GF-D8 (cell line): ENCODE measurements at regions not wholly inside any gene's neighbourhood (a gene's known extent, or its start where the extent isn't known, plus 50 kb on each side); places are given as distances from the start of the nearest gene placed in this dataset.
"Not testable (repeated sequence)": the region's sequence is repeated elsewhere in the genome, so short reads cannot be mapped to it uniquely, and the experiment has no call there.

Experiments used
- DNase-seq: peaks from one replicate; lab custom pipeline; 2025; lab: John Stamatoyannopoulos, UW

DNA sequence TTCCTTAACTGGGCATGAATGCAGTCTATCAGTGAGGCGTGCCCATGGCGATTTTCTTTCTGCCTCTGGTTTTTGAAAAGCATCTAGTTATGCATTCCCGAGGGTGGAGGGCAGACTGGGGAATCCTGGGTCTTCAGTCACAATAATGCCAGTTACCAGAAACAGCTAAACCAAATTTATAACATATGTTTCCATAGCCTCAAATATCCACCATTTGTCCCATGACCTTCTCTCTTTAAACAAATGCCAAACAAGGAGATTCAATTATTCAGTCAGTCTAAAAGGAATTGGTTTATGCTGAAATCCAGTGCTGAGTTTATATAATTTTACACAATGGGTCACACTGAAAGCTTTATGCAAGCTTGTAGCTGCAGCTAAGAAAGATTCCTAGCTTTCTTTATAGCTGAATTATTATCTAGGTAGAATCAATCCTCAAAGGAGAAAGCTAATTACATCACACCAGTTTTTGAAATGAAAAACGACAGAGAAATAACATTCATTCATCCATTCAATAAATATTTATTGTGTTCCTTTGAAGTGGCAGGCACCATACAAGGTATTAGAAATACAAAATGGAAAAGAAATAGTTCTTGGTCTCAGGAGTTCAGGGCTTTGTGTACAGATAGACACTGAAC is 131.3 kb upstream of the RAP1B start:
- DNase-seq, result no peak

DNA sequence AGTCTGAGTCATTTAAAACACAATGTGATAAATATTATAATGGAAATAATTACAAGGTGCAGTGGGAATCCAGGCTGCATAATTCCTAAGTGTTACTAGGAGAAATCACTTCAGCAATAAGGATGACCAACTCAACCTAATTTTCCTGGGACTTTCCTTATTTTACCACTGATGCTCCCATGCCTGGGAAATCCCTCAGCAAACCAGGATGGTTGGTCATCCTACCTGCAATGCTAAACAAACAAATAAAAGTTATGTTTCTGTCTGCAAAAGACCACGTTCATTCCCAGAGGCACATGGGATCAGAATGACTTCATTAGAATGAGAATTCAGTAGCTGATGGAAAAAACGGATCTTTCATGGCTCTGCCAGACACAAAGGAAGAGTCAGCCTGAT is 130.8 kb upstream of the RAP1B start:
- DNase-seq, result no peak

DNA sequence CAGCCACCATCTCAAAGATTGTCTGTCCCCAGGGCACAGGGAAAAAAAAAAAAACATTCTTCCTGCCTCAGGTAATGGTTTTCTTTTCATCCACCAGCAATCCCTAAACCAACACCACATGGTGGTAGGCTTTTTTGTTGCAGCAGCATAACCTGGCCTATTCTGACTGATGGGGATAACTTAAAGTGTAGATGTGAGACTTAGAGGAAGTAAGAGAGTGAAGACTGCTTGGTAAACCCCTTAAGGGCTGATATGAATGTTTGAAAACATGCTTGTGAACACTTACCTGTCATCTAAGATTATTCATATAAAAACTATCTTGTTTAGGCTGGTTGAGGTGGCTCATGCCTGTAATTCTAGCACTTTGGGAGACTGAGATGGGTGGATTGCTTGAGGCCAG is 130.2 kb upstream of the RAP1B start:
- DNase-seq, result no peak

DNA sequence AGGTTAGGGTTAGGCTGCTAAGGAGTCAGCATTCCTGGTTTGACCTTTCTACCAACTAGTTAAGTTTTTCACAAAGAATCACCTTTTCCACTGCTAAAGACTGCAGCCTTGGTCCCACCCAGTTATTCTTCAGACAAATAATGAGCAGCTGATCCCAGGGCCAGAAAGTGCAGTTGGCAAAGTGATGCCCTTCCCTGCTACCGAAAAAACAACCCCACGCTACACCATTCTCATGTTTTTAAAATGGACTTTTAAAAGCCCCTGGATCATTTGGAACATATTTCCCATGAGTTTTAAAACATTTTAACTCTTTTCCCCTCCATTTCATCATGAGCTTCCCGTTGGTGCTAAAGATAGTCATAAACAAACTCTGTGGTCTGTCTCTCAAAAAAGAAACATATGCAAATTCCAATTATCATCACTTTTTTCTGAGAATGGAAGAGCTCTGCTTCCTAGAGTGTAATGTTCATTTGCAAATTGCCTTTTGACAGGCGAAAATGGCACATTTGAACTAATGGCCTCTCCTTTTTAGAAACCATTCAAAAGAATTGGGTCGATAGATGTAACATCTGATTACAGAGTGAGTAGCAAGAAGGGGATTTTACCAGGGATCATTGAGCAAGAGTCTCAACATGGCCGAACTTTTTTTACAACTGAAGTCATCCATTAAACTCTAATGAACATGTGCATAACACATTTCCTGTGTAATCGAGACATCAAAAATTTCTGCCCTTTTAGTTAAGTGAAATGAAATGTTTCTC is 129.3 kb upstream of the RAP1B start:
- no peak for DNase-seq

DNA sequence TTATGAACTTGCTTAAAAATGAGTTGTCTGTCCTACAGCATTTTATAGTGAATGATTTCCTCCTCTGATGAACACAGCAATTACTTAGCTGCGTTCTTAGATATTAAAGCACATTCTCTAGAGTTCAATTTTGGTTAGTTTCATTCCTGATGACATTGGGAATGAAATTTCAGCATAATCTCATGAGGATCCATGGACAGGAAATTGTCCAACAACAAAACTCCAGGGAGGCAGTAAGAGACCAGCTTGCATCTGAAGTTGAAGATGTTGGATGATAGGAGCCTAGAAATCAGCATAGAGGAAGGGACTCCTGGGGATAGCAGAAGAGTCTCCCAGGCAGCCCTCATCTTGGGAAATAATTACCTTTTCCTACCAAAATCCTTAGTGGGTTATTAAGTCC is 128.7 kb upstream of the RAP1B start:
- no peak for DNase-seq

DNA sequence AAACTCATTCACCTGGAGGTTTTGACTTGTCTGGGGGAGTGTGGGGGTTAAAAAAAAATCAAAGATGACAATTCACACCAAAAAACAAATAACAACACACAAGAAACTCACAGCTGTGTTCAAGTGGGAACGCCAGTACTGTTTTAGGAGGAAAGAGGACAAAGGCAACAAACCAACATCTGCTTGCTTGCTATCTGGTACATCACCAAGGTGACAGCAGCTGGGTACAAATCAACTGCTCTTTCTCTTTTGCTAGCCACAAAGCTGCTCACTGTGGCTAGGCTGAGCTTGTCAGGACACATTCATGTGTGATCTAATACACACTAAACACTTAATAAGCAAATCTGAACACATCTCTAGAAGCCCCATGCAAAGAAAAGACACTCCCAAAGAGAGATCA is 128.0 kb upstream of the RAP1B start:
- no peak for DNase-seq

DNA sequence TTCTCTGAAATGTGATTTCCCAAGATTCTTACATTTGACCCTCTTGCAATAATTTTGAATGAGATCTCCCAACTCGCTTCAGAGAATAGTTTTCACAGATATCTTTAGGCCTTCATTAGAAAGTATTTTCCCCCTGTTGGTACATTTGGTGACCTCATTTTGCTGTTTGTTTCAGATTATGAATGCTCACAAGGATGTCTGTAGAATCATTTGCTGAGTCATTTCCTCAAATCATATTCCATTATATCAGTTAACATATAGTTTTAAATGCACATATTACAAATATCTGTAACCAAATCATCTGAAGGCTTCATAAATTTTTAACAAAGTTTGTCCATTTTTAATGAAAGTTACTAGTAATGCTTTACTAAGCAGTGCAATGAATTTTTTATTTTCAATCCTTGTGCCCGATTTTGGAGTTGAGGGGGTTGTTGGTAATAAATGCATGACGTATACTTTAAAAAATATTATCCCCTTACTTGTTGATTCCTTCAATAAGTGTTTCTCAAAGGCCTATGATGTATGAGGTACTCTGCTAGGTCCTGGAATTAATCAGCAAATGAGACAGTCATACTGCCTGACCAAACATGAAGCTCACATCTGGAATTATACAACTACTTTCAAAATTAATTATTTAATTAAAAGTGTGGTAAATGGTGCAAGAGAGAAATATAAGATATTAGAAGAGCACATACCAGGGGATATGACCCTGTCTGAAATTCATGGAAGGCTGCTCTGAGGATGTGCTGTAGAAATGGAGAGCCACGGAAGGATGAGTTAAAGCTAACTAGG is 126.9 kb upstream of the RAP1B start:
- DNase-seq, result no peak

GRCh38 chr12:68484578-68484977 is 126.1 kb upstream of the RAP1B start:
- not testable (repeated sequence) for DNase-seq

GRCh38 chr12:68486449-68486848 is 124.2 kb upstream of the RAP1B start:
- not testable (repeated sequence) for DNase-seq

DNA sequence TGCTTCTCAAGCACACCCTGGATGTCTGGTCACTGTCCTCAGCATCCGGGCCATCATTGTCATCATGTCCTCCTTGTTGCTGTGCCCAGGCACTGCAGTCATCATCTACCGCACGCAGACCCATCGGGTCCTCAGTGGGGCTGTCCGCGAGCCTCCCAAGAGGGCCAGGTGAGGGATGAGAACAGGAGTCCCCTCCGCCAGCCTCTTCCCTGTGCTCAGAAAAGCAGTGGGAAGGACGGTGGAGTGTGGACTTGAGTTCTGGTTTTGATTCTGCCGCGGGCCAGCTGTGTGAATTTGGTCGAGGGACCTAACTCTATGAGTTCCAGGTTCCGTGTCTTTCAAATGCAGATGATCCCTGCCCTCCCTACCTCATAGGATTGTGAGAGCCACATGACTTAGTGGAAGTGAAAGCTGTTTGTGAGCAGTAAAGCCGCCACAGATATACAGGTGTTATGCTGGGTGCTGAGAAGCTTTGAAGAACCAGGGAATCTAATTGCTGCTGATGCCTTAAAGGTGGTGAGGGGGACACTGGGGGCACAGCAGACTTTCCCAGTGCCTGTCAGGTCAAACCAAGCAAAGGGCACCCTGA is 122.9 kb upstream of the RAP1B start:
- DNase-seq, result no peak

- no peak for DNase-seq
Observed at GRCh38 chr12:68489273-68489672, 121.4 kb upstream of the RAP1B start.

DNA sequence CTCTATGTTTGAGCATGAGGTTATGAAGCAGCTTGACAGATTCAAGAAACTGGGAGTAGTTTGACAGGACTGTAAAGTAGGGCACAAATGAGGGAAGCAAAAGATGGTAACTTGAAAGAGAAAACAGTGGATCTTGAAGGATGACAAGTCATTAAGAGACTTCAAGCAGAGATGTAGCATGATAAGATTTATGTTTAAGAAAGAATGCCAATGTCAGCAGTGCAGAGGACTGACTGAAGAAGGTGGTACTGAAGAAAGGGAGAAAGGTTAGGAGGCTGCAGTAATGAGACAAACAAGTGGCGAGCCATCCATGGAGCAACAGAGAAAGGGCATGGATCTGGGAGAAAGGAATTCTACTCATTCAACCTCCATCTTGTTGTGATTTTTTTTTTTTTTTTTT is 120.2 kb upstream of the RAP1B start:
- DNase-seq, result no peak

- no peak for DNase-seq
Observed at GRCh38 chr12:68491204-68491960, 119.3 kb upstream of the RAP1B start.

- DNase-seq, result no peak
Observed at GRCh38 chr12:68495336-68496070, 115.2 kb upstream of the RAP1B start.

GRCh38 chr12:68497107-68497506 is 113.6 kb upstream of the RAP1B start:
- DNase-seq, result no peak

DNA sequence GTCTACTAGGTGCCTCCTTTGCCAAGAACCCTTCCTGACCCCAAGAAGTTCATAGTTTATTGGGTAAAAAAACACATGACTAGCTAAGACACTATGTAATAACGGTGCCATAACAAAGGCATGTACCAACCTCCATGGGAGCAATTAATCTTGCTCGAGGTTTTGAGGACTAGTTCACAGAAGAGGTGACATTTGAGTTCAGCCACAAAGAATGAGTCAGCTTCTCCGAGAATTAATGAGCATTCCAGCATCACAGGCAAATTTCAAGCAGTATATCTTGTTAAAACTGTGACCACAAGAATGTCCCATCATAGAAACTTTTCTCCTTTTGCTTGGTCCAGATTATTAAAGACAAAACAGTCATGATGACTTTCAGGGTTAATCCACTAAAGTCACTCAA is 113.0 kb upstream of the RAP1B start:
- no peak for DNase-seq

- no peak for DNase-seq
Observed at GRCh38 chr12:68498736-68499135, 112.0 kb upstream of the RAP1B start.

- DNase-seq, result no peak
Observed at GRCh38 chr12:68499616-68500015, 111.1 kb upstream of the RAP1B start.

- no peak for DNase-seq
Observed at GRCh38 chr12:68501226-68501625, 109.5 kb upstream of the RAP1B start.

GRCh38 chr12:68505970-68506369 is 104.7 kb upstream of the RAP1B start:
- DNase-seq, result no peak

GRCh38 chr12:68506619-68507018 is 104.1 kb upstream of the RAP1B start:
- no peak for DNase-seq
